A673 (cell line): ENCODE measurements at regions not wholly inside any gene's neighbourhood (a gene's known extent, or its start where the extent isn't known, plus 50 kb on each side); places are given as distances from the start of the nearest gene placed in this dataset.

Experiments used
- BruUV-seq: library from RNA; stranded (reverse); fragments of 400-500 nt; replicated peaks from 2 replicates; lab custom pipeline; 2021; lab: Mats Ljungman, UMichigan
- CTCF ChIA-PET: fragments of 300-600 bp; sonication (Branson Sonifier 250); formaldehyde crosslinking; loops from one replicate; lab custom pipeline; 2022; ENCODE audit warnings: antibody characterized with exemption; lab: Charles Lee
- POLR2A ChIA-PET: fragments of 300-600 bp; sonication (Branson Sonifier 250); formaldehyde crosslinking; loops from one replicate; lab custom pipeline; 2022; ENCODE audit warnings: antibody characterized with exemption; ENCODE audit not compliant: low non-redundant PET; lab: Charles Lee
- DNase-seq: peaks from one replicate; pipeline ENCODE4 v3.0.0-alpha.2; 2015; ENCODE audit warnings: low spot score
- H3K27ac ChIP-seq: fragments of 200-600 bp; sonication (generic); 2 replicates; pipeline ENCODE4 v1.5.1; 2016; ENCODE audit warnings: mixed run types, low read depth, mild to moderate bottlenecking, mixed read lengths, antibody characterized with exemption, low read length; ENCODE audit not compliant: poor library complexity, severe bottlenecking
- H3K27me3 ChIP-seq: fragments of 200-600 bp; sonication (generic); replicated peaks from 2 replicates; pipeline ENCODE4 v1.6.1; 2017; ENCODE audit warnings: mixed run types, low read depth, mild to moderate bottlenecking, mixed read lengths, antibody characterized with exemption, low read length; ENCODE audit not compliant: insufficient read depth, poor library complexity
- H3K36me3 ChIP-seq: fragments of 200-600 bp; sonication (generic); 2 replicates; pipeline ENCODE4 v1.6.1; 2016; ENCODE audit warnings: mixed run types, mild to moderate bottlenecking, mixed read lengths, antibody characterized with exemption, low read length; ENCODE audit not compliant: insufficient read depth, poor library complexity, severe bottlenecking
- H3K4me1 ChIP-seq: fragments of 200-600 bp; sonication (generic); 2 replicates; pipeline ENCODE4 v1.6.1; 2017; ENCODE audit warnings: mixed run types, mild to moderate bottlenecking, mixed read lengths, antibody characterized with exemption, low read length; ENCODE audit not compliant: insufficient read depth, poor library complexity, severe bottlenecking
- H3K4me3 ChIP-seq: fragments of 200-600 bp; sonication (generic); 2 replicates; pipeline ENCODE4 v1.5.1; 2016; ENCODE audit warnings: low read depth, mixed run types, mild to moderate bottlenecking, mixed read lengths, low read length; ENCODE audit not compliant: poor library complexity, severe bottlenecking
- H3K9me3 ChIP-seq: fragments of 200-600 bp; sonication (generic); 2 replicates; pipeline ENCODE4 v1.6.1; 2016; ENCODE audit warnings: mixed run types, low read depth, mild to moderate bottlenecking, mixed read lengths, antibody characterized with exemption, low read length; ENCODE audit not compliant: poor library complexity, severe bottlenecking
- EZH2 ChIP-seq: fragments of 200-600 bp; sonication (generic); IDR thresholded peaks from 2 replicates; pipeline ENCODE4 v1.6.1; 2017; ENCODE audit warnings: borderline replicate concordance, low read depth, mild to moderate bottlenecking, mixed read lengths, antibody characterized with exemption, low read length; ENCODE audit not compliant: poor library complexity, severe bottlenecking
- intact Hi-C: fragments of 100-400 bp; cut with micrococcal nuclease; formaldehyde crosslinking; loops from one replicate; pipeline ENCODE4 v1.10.0; 2022; ENCODE audit not compliant: unreplicated experiment
- TF ChIP-seq, protein P1 (sequence below): fragments of 300-800, 200-600 bp; sonication (generic); conservative IDR thresholded peaks from 2 replicates; pipeline ENCODE4 v1.5.1; 2017; ENCODE audit warnings: low read depth, mild to moderate bottlenecking, antibody characterized with exemption, low read length, moderate library complexity, mixed read lengths

DNA sequence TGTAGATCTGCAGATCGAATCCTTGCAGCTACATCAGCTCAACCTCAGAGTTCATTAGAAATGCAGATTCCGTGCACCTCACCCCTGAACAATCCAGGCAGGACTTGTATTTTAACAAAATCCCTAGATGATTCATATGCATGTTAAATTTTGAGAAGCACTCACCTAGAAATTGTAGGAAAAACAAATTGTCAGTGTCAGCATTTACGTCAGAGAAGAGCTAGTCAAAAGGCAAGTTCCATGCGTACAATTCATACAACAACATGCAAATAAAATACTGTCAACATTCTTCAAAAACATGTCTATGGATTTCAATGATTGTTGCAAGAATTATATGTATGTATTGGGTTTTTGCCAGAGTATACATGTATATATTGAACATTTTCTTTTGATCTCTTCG is 504.5 kb downstream of the NLGN4X start:
- Histone ChIP-seq H3K4me1 (peaks cover 23% of the 10 kb centered on the region), H3K4me3 (no peak overlapping the region), H3K36me3 (no peaks in the 10 kb centered on the region), H3K27ac (no peak overlapping the region), H3K9me3 (no peaks in the 10 kb centered on the region), H3K27me3 (no peaks in the 10 kb centered on the region)
- ChIA-PET CTCF (no interaction called here), POLR2A (no interaction called here)
- TF ChIP-seq, protein P1, sequence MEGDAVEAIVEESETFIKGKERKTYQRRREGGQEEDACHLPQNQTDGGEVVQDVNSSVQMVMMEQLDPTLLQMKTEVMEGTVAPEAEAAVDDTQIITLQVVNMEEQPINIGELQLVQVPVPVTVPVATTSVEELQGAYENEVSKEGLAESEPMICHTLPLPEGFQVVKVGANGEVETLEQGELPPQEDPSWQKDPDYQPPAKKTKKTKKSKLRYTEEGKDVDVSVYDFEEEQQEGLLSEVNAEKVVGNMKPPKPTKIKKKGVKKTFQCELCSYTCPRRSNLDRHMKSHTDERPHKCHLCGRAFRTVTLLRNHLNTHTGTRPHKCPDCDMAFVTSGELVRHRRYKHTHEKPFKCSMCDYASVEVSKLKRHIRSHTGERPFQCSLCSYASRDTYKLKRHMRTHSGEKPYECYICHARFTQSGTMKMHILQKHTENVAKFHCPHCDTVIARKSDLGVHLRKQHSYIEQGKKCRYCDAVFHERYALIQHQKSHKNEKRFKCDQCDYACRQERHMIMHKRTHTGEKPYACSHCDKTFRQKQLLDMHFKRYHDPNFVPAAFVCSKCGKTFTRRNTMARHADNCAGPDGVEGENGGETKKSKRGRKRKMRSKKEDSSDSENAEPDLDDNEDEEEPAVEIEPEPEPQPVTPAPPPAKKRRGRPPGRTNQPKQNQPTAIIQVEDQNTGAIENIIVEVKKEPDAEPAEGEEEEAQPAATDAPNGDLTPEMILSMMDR = no peak
- TF ChIP-seq EZH2 = no peak
- intact Hi-C loops = no loop called here
- no peak for DNase-seq
- no TSS peak for BruUV-seq

DNA sequence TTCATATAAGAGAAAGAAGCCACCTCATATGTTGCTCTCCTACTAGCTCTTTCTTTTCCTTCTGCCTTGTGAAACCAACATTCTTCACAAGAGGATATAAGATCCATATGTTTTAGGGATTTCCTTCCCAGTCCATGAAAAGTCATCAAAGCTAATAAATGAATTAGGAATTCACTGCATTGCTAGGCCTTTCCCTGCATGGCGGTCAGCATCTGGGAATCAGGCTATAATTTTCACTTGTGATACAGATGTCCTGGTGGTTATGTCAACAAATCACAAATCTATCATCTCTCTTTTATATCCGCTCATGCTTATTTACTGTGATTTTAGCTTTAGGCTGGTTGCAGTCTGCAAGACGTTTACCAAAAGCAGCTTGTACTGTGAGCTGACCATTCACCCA is 510.0 kb downstream of the NLGN4X start:
- H3K9me3 ChIP-seq = no peaks in the 10 kb centered on the region
- no peaks in the 10 kb centered on the region for H3K36me3 ChIP-seq
- H3K4me1 ChIP-seq = peaks cover 4% of the 10 kb centered on the region
- no peak for TF ChIP-seq EZH2
- TF ChIP-seq, protein P1 = no peak
- ChIA-PET POLR2A (no interaction called here), CTCF (no interaction called here)
- no peak for DNase-seq
- BruUV-seq = no TSS peak
- intact Hi-C loops = no loop called here
- H3K27me3 ChIP-seq = no peaks in the 10 kb centered on the region
- H3K27ac ChIP-seq = no peak overlapping the region
- no peak overlapping the region for H3K4me3 ChIP-seq

DNA sequence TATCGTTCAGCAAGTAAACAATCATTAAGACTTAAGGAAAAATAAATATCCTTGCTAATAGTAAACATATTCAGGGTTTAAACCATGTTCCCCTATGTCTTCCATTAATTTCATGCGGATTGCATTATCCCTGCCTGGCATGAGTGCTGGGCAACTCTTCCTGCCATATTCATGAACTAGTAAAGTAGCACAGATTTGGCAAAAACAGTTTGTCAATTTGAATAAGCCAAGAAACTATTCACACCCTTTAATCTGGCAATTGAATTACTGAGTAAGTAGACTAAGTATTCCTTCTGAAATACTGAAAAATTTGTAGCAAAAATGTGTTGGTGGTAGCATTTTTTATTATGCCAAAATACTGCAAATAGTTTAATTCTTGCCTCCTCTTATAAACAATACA is 512.0 kb downstream of the NLGN4X start:
- H3K9me3 ChIP-seq = no peaks in the 10 kb centered on the region
- intact Hi-C loops = no loop called here
- CTCF ChIA-PET = no interaction called here
- no TSS peak for BruUV-seq
- H3K36me3 ChIP-seq = no peaks in the 10 kb centered on the region
- DNase-seq = no peak
- peaks cover 4% of the 10 kb centered on the region for H3K4me1 ChIP-seq
- H3K4me3 ChIP-seq = no peak overlapping the region
- no peak overlapping the region for H3K27ac ChIP-seq
- TF ChIP-seq, protein P1 = no peak
- no peak for TF ChIP-seq EZH2
- POLR2A ChIA-PET = no interaction called here
- H3K27me3 ChIP-seq = no peaks in the 10 kb centered on the region
